ENCODE measurements at regions not wholly inside any gene's neighbourhood (a gene's known extent, or its start where the extent isn't known, plus 50 kb on each side); places are given as distances from the start of the nearest gene placed in this dataset.

DNA sequence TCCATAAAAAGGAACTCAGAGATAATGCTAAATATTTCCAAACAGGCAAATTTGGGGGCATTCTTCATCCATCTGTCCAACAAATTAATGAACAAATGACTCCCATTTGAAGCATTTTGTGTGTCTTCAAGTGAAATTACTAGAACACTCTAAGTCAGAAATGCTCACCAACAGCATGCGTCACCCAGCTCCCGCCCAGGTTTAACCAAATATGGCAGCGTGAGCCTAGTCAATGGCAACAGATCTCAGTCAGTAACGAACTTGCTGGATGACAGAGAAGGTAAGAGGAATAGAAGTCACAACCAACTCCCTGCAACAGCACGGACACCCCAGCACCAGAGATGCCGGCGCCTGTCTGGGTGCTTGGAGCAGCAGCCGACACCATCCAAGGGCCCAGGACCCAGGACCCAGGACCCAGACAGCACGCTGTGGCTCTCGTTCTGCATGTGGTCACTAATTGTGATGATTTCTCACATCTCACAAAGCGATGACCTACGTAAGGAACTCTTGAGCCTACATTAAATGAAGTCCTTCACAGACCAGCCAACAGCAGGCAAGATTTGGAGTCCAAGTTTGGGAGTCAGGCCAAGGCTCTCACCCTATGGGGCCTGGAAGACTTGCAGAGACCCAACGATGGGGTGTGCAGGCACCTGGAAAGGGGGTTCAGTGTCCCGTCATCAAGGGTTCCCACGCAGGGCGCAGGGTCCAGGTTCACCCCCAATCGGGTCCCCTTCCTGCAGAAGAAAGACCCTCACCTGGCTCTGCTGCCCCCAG lies 556.9 kb downstream of the BRD1 start:
- Histone ChIP-seq H3F3A (ENCODE audit: low read depth) (no peaks in the 10 kb centered on the region), H3K79me2 (ENCODE audit: insufficient read depth, low read length) (no peaks in the 10 kb centered on the region), H3K4me2 (ENCODE audit: low read depth, low read length, poor library complexity, severe bottlenecking) (no peak overlapping the region), H3K27me3 (ENCODE audit: insufficient read depth, low read length, poor library complexity, severe bottlenecking) (no peaks in the 10 kb centered on the region), H3K4me1 (ENCODE audit: insufficient read depth, low read length, poor library complexity, severe bottlenecking) (no peaks in the 10 kb centered on the region), H3K9me3 (ENCODE audit: insufficient read depth, low read depth, low read length) (no peaks in the 10 kb centered on the region; the same call in 1 of the 2 replicates), H2AFZ (ENCODE audit: low read length) (no peak overlapping the region), H3K9ac (ENCODE audit: low read depth, low read length, poor library complexity, severe bottlenecking) (no peak overlapping the region), H3K9me2 (replicated peaks; ENCODE audit: low read depth, low read length) (no peaks in the 10 kb centered on the region), H4K20me1 (ENCODE audit: insufficient read depth, low read length, poor library complexity, severe bottlenecking) (no peaks in the 10 kb centered on the region), H3K4me3 (ENCODE audit: low read length, poor library complexity, severe bottlenecking) (no peak overlapping the region), H3K36me3 (ENCODE audit: insufficient read depth, low read length) (no peaks in the 10 kb centered on the region)
- TF ChIP-seq, protein P1, sequence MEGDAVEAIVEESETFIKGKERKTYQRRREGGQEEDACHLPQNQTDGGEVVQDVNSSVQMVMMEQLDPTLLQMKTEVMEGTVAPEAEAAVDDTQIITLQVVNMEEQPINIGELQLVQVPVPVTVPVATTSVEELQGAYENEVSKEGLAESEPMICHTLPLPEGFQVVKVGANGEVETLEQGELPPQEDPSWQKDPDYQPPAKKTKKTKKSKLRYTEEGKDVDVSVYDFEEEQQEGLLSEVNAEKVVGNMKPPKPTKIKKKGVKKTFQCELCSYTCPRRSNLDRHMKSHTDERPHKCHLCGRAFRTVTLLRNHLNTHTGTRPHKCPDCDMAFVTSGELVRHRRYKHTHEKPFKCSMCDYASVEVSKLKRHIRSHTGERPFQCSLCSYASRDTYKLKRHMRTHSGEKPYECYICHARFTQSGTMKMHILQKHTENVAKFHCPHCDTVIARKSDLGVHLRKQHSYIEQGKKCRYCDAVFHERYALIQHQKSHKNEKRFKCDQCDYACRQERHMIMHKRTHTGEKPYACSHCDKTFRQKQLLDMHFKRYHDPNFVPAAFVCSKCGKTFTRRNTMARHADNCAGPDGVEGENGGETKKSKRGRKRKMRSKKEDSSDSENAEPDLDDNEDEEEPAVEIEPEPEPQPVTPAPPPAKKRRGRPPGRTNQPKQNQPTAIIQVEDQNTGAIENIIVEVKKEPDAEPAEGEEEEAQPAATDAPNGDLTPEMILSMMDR (conservative IDR thresholded peaks at IDR 0.05; ENCODE audit: low read length) = no peak
- no peak for TF ChIP-seq EZH2phosphoT487 (IDR thresholded peaks at IDR 0.05; ENCODE audit: borderline replicate concordance)

DNA sequence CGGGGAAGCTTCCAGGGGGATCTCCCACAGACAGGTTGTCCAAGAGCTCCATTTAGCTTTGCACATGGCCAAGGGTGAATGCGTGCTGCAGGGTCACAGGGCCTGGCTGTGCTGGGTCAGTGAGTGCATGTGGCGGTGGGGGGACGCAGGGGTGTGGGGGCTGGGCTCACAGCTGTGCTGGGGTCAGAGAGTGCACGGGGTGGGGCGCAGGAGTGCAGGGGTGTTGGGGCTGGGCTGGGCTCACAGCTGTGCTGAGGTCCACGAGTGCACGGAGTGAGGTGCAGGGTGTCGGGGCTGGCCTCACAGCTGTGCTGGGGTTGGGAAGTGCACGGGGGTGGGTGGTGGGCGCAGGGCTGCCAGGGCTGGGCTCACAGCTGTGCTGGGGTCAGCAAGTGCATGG lies 557.7 kb downstream of the BRD1 start:
- H3K79me2 ChIP-seq (ENCODE audit: insufficient read depth, low read length) = no peaks in the 10 kb centered on the region
- no peak for TF ChIP-seq EZH2phosphoT487 (IDR thresholded peaks at IDR 0.05; ENCODE audit: borderline replicate concordance)
- TF ChIP-seq, protein P1 (conservative IDR thresholded peaks at IDR 0.05; ENCODE audit: low read length) = no peak
- no peaks in the 10 kb centered on the region for H4K20me1 ChIP-seq (ENCODE audit: insufficient read depth, low read length, poor library complexity, severe bottlenecking)
- no peaks in the 10 kb centered on the region for H3K36me3 ChIP-seq (ENCODE audit: insufficient read depth, low read length)
- no peak overlapping the region for H3K4me2 ChIP-seq (ENCODE audit: low read depth, low read length, poor library complexity, severe bottlenecking)
- H3K9me3 ChIP-seq (ENCODE audit: insufficient read depth, low read depth, low read length) = no peaks in the 10 kb centered on the region; the same call in 1 of the 2 replicates
- no peak overlapping the region for H3K9ac ChIP-seq (ENCODE audit: low read depth, low read length, poor library complexity, severe bottlenecking)
- no peaks in the 10 kb centered on the region for H3K27me3 ChIP-seq (ENCODE audit: insufficient read depth, low read length, poor library complexity, severe bottlenecking)
- no peaks in the 10 kb centered on the region for H3F3A ChIP-seq (ENCODE audit: low read depth)
- H3K4me1 ChIP-seq (ENCODE audit: insufficient read depth, low read length, poor library complexity, severe bottlenecking) = no peaks in the 10 kb centered on the region
- no peak overlapping the region for H2AFZ ChIP-seq (ENCODE audit: low read length)
- no peak overlapping the region for H3K4me3 ChIP-seq (ENCODE audit: low read length, poor library complexity, severe bottlenecking)
- H3K9me2 ChIP-seq (replicated peaks; ENCODE audit: low read depth, low read length) = no peaks in the 10 kb centered on the region

DNA sequence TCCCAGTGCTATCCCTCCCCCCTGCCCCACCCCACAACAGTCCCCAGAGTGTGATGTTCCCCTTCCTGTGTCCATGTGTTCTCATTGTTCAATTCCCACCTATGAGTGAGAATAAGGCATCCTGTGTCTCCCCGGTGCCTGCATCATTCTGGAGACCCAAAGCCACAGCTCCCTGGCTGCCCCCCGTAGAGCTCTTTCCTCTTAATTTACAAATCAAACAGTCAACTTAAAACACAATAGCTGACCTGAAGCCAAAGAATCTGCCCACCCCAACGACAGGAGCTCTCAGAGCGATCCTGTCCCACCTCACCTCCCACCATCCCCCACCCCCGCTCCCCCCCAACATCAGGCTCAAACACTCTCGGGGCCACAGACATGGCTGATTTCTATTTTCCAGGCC lies 558.3 kb downstream of the BRD1 start:
- no peaks in the 10 kb centered on the region for H3K36me3 ChIP-seq (ENCODE audit: insufficient read depth, low read length)
- no peaks in the 10 kb centered on the region for H3K4me1 ChIP-seq (ENCODE audit: insufficient read depth, low read length, poor library complexity, severe bottlenecking)
- no peak overlapping the region for H3K4me3 ChIP-seq (ENCODE audit: low read length, poor library complexity, severe bottlenecking)
- no peak overlapping the region for H2AFZ ChIP-seq (ENCODE audit: low read length)
- H3K9me3 ChIP-seq (ENCODE audit: insufficient read depth, low read depth, low read length) = peaks cover 4% of the 10 kb centered on the region; the same call in 1 of the 2 replicates
- H3K79me2 ChIP-seq (ENCODE audit: insufficient read depth, low read length) = no peaks in the 10 kb centered on the region
- no peaks in the 10 kb centered on the region for H3K9me2 ChIP-seq (replicated peaks; ENCODE audit: low read depth, low read length)
- no peak overlapping the region for H3K9ac ChIP-seq (ENCODE audit: low read depth, low read length, poor library complexity, severe bottlenecking)
- TF ChIP-seq EZH2phosphoT487 (IDR thresholded peaks at IDR 0.05; ENCODE audit: borderline replicate concordance) = no peak
- TF ChIP-seq, protein P1 (conservative IDR thresholded peaks at IDR 0.05; ENCODE audit: low read length) = no peak
- no peaks in the 10 kb centered on the region for H4K20me1 ChIP-seq (ENCODE audit: insufficient read depth, low read length, poor library complexity, severe bottlenecking)
- H3K27me3 ChIP-seq (ENCODE audit: insufficient read depth, low read length, poor library complexity, severe bottlenecking) = no peaks in the 10 kb centered on the region
- H3K4me2 ChIP-seq (ENCODE audit: low read depth, low read length, poor library complexity, severe bottlenecking) = no peak overlapping the region
- H3F3A ChIP-seq (ENCODE audit: low read depth) = no peaks in the 10 kb centered on the region
